GM21737 (cell line): ENCODE measurements at regions not wholly inside any gene's neighbourhood (a gene's known extent, or its start where the extent isn't known, plus 50 kb on each side); places are given as distances from the start of the nearest gene placed in this dataset.

Source experiments
- ATAC-seq: cut with Tn5 transposase; IDR thresholded peaks from one replicate; pipeline ENCODE4 v1.9.1; 2021; ENCODE audit warnings: mild to moderate bottlenecking, moderate library complexity; ENCODE audit not compliant: unreplicated experiment

DNA sequence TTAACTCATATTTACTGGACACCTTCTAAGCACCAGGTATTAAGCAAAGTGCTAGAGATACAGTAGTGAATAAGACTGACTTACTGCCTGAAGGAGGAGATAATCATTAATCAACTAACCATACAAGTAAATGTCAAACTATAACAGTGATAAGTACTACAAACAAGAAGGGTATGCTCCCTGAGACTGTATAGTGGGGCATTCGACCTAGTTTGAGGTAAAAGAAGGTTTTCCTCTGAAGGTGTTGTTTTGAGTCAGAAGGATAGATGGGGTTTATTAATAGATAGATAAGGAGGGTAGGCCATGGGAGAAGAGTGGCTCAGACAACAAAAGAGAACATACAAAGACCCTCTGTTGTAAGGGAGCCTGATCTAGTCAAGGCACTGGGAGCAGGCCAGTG, 105.4 kb downstream of the DDIT4L start:
- ATAC-seq, result no peak

DNA sequence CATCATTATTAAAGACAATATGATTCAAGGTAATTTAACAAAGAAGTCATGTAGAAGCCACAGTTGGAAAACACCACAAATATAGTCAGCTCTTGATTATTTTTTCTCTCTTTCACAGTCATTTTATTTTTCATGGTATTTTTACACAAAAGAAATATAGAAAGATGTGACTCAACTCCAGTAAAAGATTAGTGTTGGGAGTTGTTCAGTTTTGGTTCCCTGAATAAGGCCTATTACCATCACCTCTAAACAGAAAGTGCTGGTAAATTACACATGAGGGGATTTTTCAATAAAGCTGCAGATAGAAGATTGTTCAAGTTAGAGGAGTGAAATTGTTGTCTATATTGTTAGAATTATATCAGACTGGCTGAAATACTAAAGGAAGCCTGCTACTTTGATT, 107.0 kb downstream of the DDIT4L start:
- no peak for ATAC-seq

DNA sequence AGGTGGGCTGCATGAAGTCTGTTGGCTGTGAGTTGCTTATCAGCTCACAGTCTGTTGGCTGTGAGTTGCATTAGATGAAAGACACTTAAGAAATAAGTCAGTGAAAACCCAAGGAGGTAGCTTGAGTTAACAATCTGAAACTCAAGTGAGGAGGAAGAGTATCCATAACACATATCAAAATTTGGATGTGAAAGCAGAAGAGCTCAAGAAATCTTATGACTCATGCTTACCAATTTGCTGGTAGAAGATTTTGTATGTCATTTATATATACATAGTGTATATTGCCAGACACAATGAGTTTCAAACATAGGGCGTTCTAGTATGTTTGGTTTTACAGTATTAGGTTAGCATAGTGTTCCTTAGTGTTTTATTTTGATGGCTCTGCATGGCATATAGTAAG, 107.4 kb downstream of the DDIT4L start:
- no peak for ATAC-seq

DNA sequence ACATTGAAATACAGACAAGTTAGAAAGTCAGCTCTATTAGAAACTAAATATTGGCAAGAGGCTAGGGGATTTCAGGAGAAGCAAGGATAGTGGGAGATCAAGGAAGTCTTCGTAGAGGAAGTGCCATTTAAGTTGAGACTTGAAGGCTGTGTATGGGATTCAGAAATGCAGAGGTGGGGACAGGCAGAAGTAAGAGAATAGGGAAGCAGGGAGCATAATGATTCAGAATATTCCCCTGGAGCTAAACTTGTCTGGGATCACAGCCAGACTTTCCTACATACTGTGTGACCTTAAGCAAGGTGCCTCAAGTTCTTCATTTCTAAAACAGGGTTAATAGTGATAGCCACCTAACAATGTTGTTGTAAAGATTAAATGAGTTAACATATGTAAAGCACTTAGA, 108.8 kb downstream of the DDIT4L start:
- no peak for ATAC-seq

DNA sequence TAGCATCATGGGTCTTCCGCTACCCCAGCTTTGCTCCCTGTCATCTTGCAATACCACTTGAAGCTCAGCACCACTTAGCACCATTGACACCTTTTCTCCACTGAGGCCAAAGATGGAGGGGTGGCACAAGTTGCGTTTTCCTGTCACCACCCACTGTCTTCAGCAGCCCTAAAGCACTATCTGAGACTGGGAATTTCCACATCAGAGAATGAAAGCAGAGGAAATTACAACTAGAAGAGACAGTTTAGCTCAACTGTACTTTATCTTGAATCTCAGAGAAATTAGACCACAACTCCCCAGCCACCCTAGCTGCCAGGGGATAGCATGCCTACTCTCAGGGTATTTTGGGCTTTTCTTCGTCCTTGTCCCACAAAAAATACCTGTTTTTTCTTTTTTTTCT, 111.0 kb downstream of the DDIT4L start:
- no peak for ATAC-seq

DNA sequence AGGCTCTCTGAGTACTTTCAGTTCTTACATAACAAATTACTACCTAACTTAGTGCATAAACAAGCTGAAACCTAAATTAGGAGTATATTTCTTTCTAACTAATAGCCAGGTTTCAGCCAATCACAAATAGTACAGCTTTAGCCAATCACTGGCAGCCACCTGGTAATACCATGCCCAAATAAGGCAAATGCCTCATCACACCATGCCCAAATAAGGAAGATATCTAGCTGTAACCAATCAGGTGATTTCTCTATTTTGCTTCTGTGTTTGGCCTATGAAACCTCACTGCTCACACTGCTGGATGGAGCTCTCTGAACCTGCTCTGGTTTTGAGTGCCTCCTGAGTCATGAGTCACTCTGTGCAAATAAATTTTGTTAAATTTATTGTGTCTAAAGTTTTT, 113.5 kb downstream of the DDIT4L start:
- no peak for ATAC-seq

DNA sequence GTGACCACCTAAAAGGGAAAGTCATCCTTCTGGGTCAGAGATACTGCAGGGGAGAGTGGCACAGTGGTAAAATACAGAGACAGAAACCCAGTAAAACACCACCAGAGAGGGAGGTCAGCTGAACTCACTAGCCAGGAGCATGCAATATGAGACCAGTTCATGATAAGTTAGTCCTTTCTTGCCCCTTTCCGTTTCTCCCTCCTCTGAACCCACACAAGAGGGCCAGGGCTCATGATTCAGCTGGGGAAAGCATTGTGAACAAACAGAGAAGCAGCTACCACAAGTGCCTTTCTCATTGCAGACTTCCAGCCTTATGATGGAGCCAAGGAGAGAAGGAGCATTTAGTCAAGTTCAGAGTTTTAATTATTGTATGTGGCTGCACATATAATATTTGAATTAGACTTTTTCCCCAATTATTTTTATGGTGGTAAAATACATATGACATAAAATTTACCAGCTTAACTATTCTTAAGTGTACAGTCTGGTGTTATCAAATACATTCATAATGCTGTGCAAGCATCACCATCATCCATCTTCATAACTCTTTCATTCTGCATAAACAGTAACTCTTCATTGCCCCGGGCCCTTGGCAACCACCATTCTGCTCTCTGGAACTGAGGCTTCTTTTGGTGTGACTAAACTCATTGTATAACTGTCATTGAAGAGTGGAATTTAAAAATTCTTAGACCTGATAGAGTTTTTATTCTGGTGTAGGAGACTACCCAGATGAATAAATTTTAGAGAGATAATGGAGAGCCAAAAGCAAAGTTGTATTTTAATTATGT, 114.6 kb downstream of the DDIT4L start:
- ATAC-seq, result no peak

DNA sequence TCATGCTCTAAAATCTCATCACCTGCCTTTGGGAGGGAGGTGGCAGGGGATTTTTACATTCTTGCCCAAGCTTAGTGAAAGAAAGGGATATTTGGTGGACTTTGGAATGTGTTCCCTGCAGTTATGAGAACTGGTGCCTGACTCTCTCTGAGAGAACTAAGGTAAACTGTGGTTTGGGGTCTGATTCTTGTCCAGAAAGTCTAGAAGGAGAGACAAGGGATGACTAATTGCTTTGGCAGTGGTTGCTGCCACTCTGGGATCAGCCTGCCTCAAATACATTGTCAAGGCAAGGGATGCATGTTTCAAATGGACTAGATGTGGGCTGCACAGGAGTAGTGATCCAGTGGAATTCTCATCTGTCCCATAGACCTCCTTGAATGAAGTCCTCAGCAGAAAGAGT, 115.2 kb downstream of the DDIT4L start:
- no peak for ATAC-seq

DNA sequence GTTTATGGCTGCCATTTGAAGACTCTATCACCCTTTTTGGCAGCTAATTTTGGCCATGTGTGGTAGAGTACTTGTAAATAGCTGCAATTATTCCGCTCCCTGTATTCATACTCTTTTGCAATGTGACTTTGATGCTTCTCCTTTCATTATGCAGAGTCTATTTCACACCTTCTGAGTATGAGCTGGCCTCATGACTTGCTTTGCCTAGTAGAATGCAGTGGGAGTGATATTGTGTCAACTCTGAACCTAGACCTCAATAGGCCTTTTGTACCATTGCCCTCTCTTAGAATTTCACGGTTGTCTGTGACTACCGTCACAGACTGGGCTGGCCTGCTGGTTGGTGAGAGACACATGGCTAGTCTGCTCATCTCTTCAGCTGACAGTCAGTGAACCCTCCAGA, 118.8 kb downstream of the DDIT4L start:
- ATAC-seq, result no peak

DNA sequence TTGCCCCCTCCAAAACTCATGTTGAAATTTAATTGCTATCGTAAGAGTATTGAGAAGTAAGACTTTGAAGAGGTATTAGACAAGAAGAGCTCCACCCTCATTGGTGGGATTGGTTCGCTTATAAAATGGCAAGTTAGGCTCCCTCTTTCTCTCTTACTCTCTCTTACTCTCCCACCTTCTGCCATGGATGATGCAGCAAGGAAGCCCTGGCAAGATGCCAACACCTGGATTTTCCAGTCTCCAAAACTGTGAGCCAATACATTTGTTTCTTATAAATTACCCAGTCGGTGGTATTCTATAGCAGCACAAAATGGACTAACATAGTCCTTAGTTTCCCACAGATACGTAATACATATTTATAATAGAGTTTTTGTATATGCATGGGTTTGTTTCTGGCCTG, 119.4 kb downstream of the DDIT4L start:
- no peak for ATAC-seq

DNA sequence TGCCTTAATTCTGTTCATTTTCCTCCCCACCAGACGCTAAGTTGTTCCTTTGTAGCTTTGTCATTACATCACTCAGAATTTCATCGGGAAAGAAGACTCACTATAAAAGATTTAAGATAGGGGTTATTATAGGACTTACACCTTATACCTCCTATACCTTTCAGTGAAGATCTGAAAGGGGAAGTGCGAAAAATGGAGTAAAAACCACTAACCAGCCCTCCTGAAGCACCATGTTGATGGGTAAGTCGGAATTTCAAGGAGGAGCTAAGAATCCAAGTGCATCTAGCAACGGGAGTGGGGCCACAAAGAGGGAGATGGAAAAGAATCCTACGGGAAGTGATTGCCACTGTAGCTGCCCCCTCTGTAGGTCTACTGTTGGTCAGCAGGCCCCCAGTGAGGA, 119.1 kb upstream of the H2AZ1 start:
- no peak for ATAC-seq

DNA sequence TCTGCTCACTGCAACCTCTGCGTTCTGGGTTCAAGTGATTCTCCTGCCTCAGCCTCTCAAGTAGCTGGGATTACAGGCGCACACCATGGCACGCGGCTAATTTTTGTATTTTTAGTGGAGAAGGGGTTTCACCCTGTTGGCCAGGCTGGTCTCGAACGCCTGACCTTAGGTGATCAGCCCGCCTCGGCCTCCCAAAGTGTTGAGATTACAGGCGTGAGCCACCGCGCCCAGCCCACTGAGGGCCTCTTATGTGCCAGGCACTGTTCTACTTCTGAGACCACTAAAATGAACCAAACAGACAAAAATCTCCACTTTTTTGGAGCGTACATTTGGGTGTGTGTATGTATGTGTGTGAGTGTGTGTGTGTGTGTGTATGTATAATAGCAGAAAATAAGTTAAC, 117.2 kb upstream of the H2AZ1 start:
- ATAC-seq, result no peak

DNA sequence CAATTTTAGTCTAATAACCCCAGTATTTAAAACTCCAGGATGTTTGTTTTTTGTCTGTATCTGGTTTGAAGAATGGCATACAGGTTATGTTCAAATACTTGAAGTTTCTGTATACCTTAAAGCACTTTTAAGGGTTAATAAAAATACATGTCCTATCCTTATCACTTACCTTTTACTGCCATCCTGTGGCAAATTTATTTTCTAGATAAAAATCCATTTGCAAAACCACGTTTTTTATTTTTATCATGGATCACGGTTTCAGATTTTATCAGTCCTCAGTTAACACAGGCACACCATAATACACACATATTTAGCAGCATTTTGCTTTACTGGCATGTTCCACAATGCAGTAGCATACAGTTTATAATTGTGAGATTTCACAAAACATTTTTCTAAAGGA, 113.3 kb upstream of the H2AZ1 start:
- no peak for ATAC-seq

DNA sequence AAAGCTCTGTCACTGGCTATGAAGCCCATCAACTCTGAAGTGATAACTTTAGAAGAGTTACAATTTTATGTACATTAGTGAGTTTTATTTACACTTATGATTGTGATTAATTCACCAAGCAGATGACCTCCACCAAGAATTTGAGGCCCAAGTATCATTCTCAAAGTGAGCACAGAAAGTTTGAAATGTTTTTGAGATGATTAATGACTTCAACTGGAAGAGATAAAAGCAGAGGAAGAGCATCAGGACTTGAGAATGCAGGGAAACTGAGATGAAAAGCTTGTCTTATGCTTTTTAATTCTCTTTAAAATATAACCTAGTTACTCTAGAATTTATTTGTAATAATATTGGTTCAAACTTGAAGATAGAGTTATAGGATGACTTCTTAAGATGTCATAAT, 112.8 kb upstream of the H2AZ1 start:
- no peak for ATAC-seq

DNA sequence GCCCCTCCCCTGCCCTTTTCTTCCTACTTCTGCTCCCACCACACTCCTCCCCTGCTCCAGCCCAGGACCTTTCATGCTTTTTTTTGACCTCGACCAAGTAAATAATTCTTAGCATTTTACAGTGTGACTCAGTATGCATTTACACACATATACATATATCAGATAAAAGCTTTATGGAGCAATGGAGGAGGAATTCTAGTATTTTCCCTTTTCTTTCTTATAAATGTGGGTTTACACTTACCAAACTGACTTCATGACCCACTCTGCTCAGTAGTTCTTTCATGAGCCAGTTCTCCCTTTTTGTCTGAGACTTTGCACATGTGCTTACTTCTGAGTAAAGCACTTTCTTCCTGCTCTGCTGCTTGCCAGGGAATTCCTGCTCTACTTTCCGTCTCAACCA, 111.8 kb upstream of the H2AZ1 start:
- no peak for ATAC-seq

DNA sequence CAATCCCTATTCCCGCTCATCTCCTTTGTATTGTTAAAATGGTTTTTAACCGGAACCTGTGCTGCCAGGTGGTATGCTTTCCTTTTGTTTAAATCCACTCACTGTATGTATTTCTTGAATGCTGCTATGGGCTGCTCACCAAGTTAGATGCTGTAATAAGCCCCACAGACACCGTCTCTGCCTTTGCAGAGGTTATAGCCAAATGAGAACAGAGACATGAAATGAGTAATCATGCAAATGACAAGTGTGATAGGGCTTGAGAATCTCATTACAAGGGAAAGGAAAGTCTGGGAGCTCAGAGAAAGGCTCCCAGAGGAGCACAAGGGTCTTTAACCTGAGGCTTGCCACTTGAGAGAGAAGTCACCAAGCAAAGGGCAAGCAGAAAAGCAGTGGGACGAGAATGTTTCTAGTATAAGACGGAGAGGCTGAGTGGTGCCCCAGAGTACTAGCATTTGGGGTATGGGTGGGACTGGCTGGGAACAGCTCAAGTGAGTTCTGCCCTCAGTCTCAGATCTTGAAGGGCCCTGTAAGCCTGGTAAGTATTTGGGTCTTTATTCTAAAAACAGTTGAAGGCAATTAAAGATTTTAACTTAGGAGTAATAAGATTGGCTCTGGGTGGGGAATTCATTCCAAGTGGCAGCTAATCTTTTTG, 110.8 kb upstream of the H2AZ1 start:
- no peak for ATAC-seq

DNA sequence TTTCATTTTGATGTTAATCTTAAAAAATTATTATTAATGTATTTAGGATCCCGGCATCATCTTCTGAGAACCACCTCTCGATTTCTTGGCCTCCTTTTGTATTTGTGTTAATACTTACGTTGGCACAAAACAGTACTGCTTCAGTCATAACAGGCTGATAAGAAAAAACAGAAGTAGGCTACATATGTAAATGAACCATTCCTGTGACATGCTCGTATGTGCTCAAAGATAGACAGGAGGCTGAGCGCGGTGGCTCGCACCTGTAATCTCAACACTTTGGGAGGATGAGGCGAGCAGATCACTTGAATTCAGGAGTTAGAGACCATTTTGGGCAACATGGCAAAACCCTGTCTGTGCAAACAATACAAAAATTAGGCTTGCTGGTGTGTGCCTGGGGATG, 109.4 kb upstream of the H2AZ1 start:
- ATAC-seq, result no peak

DNA sequence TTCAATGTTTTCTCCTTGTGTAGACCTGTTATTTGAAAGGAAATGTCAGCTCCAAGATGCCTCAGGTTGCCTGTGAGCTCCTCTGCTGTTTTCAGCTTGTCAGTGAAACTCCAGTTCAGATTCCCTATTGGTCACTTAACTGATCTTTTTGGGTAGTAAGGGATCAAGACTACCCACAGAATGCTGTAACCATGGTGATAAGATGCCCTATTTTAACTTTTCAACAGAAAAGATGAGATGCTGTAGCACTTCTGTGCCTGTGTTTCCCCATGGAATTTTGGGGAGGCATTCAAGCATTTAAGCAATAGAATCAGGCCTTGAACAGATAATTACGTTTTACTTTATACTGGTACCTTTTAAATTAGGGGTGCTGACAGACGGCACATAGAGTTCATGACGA, 106.6 kb upstream of the H2AZ1 start:
- ATAC-seq, result no peak

DNA sequence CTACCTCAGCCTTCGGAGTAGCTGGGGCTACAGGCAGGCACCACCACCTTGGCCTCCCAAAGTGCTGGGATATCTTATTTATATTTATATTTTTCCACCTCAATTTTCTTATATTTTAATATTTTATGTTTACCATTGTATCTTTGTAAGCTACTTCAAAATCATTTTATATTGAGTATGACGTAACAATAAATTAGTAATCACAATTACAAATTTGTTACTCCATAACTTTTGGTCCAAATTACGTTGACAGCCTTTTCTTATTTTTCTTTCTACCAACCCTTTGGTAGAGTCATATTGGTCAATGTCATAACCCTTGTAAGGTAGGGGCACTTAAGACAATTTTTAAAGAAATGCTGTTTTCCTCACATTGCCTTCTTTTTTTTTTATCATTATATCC, 104.0 kb upstream of the H2AZ1 start:
- ATAC-seq, result no peak

DNA sequence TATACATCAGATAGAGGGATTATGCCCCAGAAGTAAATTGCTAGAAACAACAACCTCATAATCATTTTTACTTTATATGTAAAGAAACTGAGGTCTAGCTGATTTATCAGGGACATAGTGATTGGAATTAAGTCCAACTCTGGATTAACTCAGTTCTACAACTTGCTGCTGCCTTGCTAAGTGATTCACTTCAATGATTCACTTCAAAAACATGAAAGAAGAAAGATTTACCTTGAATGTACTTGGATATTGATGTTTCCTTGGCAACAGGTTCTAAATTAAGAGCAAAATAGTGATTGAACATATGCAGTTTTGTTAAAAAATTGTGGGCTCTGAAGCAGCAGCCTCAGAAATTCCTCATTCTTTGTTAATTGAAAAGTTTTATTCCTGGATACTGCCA, 99.8 kb upstream of the H2AZ1 start:
- ATAC-seq, result no peak

DNA sequence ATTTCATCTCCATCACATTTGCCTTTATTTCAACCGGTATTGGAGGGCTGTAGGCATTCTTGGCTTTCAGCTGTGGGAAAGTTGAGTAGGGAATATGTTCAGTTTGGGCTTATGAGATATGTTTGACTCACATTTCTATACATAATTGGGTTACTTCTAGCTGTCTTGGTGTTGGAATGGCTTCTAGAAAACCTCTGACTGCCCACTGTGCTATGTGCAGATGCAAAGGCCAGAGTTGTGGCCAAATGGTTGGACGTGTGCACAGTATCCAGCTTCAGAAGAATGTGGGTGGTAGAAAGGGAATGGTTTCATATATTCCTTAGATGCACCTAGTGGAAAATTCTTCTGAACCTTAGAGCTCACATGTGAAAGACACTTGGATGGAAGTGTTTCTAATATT, 92.6 kb upstream of the H2AZ1 start:
- no peak for ATAC-seq

DNA sequence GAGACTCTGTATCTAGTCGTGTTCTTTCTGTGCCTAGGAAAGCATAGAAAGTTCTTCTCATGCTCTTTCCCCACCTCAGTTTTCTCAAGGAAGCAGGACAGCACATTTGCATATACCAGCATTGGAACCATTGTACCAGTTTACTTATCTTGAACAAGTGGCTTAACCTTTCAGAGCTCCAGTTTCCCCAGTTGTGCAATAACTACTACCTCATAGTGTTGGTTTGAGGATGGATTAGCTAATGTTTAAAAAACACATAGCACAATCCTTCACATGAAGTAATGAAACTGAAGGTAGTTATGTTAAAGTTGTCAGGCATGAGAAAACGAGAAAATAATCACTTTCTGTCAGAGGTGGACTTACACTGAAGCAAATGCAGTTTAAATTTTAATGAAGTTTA, 92.2 kb upstream of the H2AZ1 start:
- no peak for ATAC-seq

DNA sequence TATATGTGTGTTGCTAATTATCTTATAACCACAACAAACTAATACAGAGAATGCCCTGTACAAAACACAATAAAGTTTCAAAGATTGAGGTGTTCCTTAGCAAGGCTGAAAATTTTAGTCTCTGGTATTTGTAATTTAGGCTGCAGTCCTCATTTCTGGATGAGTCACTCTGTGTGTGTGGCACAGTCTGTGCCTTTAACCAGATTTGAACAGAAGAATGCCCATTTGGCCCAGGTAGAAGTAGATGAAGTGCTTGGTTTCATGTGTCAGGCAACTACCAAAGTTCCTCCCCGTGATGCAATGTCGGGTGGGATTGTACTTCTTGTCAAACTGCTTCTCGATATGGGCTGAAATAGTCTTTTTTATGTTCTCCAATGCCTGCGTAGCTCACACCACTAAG, 91.6 kb upstream of the H2AZ1 start:
- no peak for ATAC-seq
